PC-9 (cell line): ENCODE measurements at regions not wholly inside any gene's neighbourhood (a gene's known extent, or its start where the extent isn't known, plus 50 kb on each side); places are given as distances from the start of the nearest gene placed in this dataset.

ENCODE experiments used
- BruUV-seq: library from RNA; stranded (reverse); fragments of 400-500 nt; replicated peaks from 2 replicates; lab custom pipeline; 2021; lab: Mats Ljungman, UMichigan
- CTCF ChIA-PET: fragments of 300-600 bp; sonication (Branson Sonifier 250); formaldehyde crosslinking; loops from one replicate; lab custom pipeline; 2022; ENCODE audit warnings: antibody characterized with exemption; lab: Charles Lee
- POLR2A ChIA-PET: fragments of 300-600 bp; sonication (Branson Sonifier 250); formaldehyde crosslinking; loops from one replicate; lab custom pipeline; 2022; ENCODE audit warnings: antibody characterized with exemption; ENCODE audit not compliant: unreplicated experiment; lab: Charles Lee
- DNase-seq, 2 experiments: peaks; one replicate each; pipeline versions ENCODE4 v3.0.0 to v3.0.0-alpha.2; 2015 to 2022; ENCODE audit warnings: mixed read lengths in 1 of 2
- H2AFZ ChIP-seq: fragments of 200-600 bp; sonication (generic); 2 replicates; pipeline ENCODE4 v1.8.1; 2017; ENCODE audit warnings: antibody characterized with exemption
- H3F3A ChIP-seq: fragments of 200-600 bp; sonication (generic); 2 replicates; pipeline ENCODE4 v1.8.1; 2017; ENCODE audit warnings: antibody characterized with exemption, mild to moderate bottlenecking, low read depth; ENCODE audit not compliant: insufficient read depth
- H3K27ac ChIP-seq: fragments of 200-600 bp; sonication (generic); 2 replicates; pipeline ENCODE4 v1.6.1; 2016; ENCODE audit warnings: mixed run types
- H3K27me3 ChIP-seq: fragments of 200-600 bp; sonication (generic); 2 replicates; pipeline ENCODE4 v1.6.1; 2016; ENCODE audit warnings: low read depth, mixed run types; ENCODE audit not compliant: insufficient read depth
- H3K36me3 ChIP-seq: fragments of 200-600 bp; sonication (generic); 2 replicates; pipeline ENCODE4 v1.6.1; 2016; ENCODE audit warnings: low read depth, mixed run types
- H3K4me1 ChIP-seq: fragments of 200-600 bp; sonication (generic); replicated peaks from 2 replicates; pipeline ENCODE4 v1.6.1; 2016; ENCODE audit warnings: mixed run types; ENCODE audit not compliant: insufficient read depth
- H3K4me2 ChIP-seq: fragments of 200-600 bp; sonication (generic); 2 replicates; pipeline ENCODE4 v1.6.1; 2017; ENCODE audit warnings: mixed run types
- H3K4me3 ChIP-seq: fragments of 200-600 bp; sonication (generic); 2 replicates; pipeline ENCODE4 v1.6.1; 2016; ENCODE audit warnings: mixed run types
- H3K79me2 ChIP-seq: fragments of 200-600 bp; sonication (generic); 2 replicates; pipeline ENCODE4 v1.6.1; 2017; ENCODE audit warnings: low read depth, mixed run types
- H3K9me2 ChIP-seq: fragments of 200-600 bp; sonication (generic); 2 replicates; pipeline ENCODE4 v1.8.1; 2017; ENCODE audit warnings: mild to moderate bottlenecking; ENCODE audit not compliant: insufficient read depth
- H3K9me3 ChIP-seq: fragments of 200-600 bp; sonication (generic); 2 replicates; pipeline ENCODE4 v1.8.1; 2016; ENCODE audit warnings: low read depth; ENCODE audit not compliant: insufficient read depth
- H4K20me1 ChIP-seq: fragments of 200-600 bp; sonication (generic); 2 replicates; pipeline ENCODE4 v1.8.1; 2017; ENCODE audit not compliant: insufficient read depth
- EZH2 ChIP-seq: fragments of 200-600 bp; sonication (generic); IDR thresholded peaks from 2 replicates; pipeline ENCODE4 v1.8.0; 2017; ENCODE audit warnings: antibody characterized with exemption, low read depth
- intact Hi-C: fragments of 100-400 bp; cut with micrococcal nuclease; formaldehyde crosslinking; loops from one replicate; pipeline ENCODE4 v1.10.0; 2022; ENCODE audit not compliant: unreplicated experiment
- TF ChIP-seq, protein P1 (sequence below): fragments of 200-600 bp; sonication (generic); conservative IDR thresholded peaks from 2 replicates; pipeline ENCODE4 v1.6.1; 2017; ENCODE audit warnings: mixed run types, antibody characterized with exemption, mild to moderate bottlenecking, moderate library complexity

DNA sequence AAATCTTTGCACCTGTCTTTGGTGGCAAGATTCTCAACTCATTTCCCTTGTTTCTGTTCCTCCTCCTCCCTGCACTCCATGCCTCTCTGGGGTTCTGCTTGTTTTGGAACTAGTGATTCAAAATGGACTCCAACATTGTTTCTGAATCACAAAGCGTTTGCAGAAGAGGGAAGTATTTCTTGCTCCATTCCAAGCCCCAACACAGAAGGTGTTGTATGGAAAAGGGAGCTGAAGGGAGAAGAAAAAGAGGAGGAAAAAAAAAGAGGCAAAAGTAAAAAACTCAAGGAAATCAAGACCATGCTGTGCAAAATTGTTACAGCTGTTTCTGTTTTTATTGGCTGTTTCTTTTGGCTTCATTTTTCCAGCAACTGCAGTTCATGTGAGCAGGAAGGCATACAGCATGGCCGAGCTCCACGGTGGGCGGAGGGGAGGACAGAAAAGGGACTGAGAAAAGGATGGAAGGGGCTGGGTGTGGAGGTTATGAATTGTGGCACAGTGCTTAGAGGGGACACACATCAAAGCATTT is 66.9 kb upstream of the PRL start:
- TF ChIP-seq, protein P1, sequence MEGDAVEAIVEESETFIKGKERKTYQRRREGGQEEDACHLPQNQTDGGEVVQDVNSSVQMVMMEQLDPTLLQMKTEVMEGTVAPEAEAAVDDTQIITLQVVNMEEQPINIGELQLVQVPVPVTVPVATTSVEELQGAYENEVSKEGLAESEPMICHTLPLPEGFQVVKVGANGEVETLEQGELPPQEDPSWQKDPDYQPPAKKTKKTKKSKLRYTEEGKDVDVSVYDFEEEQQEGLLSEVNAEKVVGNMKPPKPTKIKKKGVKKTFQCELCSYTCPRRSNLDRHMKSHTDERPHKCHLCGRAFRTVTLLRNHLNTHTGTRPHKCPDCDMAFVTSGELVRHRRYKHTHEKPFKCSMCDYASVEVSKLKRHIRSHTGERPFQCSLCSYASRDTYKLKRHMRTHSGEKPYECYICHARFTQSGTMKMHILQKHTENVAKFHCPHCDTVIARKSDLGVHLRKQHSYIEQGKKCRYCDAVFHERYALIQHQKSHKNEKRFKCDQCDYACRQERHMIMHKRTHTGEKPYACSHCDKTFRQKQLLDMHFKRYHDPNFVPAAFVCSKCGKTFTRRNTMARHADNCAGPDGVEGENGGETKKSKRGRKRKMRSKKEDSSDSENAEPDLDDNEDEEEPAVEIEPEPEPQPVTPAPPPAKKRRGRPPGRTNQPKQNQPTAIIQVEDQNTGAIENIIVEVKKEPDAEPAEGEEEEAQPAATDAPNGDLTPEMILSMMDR = no peak
- no peak for TF ChIP-seq EZH2
- Histone ChIP-seq H3K4me1 (peaks cover 20% of the 10 kb centered on the region), H3K4me2 (no peak overlapping the region), H3K9me3 (no peaks in the 10 kb centered on the region), H3K9me2 (no peaks in the 10 kb centered on the region), H3K36me3 (no peaks in the 10 kb centered on the region), H2AFZ (no peak overlapping the region), H3K27me3 (no peaks in the 10 kb centered on the region), H3K4me3 (no peak overlapping the region), H3F3A (no peaks in the 10 kb centered on the region), H4K20me1 (no peaks in the 10 kb centered on the region), H3K79me2 (no peaks in the 10 kb centered on the region), H3K27ac (no peak overlapping the region)
- no peak for DNase-seq
- ChIA-PET CTCF (no interaction called here), POLR2A (interaction anchor here (0.7 kb wide), 1 partner anchor 43 kb away, joined by 4 read pairs; no protein-coding TSS in a partner anchor)
- no TSS peak for BruUV-seq
- intact Hi-C loops = no loop called here

DNA sequence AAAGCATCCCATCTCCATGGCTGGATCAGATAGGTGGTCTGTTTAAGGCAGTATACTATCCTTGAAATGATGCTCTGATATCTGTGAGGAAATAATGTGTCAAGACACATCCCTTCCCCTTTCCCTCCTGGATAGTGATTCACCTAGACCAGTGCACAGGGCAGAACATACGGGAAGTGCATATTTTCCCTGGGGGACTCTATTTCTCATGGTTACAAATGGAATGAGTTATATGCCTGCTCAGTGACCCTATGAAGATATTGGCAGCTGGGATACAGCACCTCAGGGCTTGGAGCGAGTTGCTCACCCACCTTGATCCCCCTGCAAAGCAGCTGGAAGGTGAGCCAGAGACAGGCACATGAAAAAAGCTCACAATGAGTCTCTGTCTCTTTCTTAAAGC is 67.5 kb upstream of the PRL start:
- H3K27ac ChIP-seq = no peak overlapping the region
- H3K4me1 ChIP-seq = peaks cover 20% of the 10 kb centered on the region
- no peaks in the 10 kb centered on the region for H3K27me3 ChIP-seq
- no peak overlapping the region for H2AFZ ChIP-seq
- H3K36me3 ChIP-seq = no peaks in the 10 kb centered on the region
- ChIA-PET POLR2A (interaction anchor here (0.7 kb wide), 1 partner anchor 44 kb away, joined by 4 read pairs; no protein-coding TSS in a partner anchor), CTCF (no interaction called here)
- H3K4me3 ChIP-seq = no peak overlapping the region
- no peak for DNase-seq
- H4K20me1 ChIP-seq = no peaks in the 10 kb centered on the region
- no TSS peak for BruUV-seq
- intact Hi-C loops = no loop called here
- no peaks in the 10 kb centered on the region for H3F3A ChIP-seq
- H3K9me2 ChIP-seq = no peaks in the 10 kb centered on the region
- H3K79me2 ChIP-seq = no peaks in the 10 kb centered on the region
- H3K4me2 ChIP-seq = no peak overlapping the region
- TF ChIP-seq, protein P1 = no peak
- TF ChIP-seq EZH2 = no peak
- H3K9me3 ChIP-seq = no peaks in the 10 kb centered on the region

- BruUV-seq = no TSS peak
- no peak overlapping the region for H2AFZ ChIP-seq
- CTCF ChIA-PET = no interaction called here
- POLR2A ChIA-PET = no interaction called here
- H3K4me3 ChIP-seq = no peak overlapping the region
- H3K9me2 ChIP-seq = no peaks in the 10 kb centered on the region
- no peaks in the 10 kb centered on the region for H3K27me3 ChIP-seq
- no peaks in the 10 kb centered on the region for H3K79me2 ChIP-seq
- no peak overlapping the region for H3K4me2 ChIP-seq
- DNase-seq = no peak
- no peaks in the 10 kb centered on the region for H3K36me3 ChIP-seq
- no peaks in the 10 kb centered on the region for H3F3A ChIP-seq
- H3K9me3 ChIP-seq = no peaks in the 10 kb centered on the region
- intact Hi-C loops = no loop called here
- no peaks in the 10 kb centered on the region for H4K20me1 ChIP-seq
- peaks cover 20% of the 10 kb centered on the region for H3K4me1 ChIP-seq
- TF ChIP-seq, protein P1 = no peak
- no peak for TF ChIP-seq EZH2
- no peak overlapping the region for H3K27ac ChIP-seq
These were observed 69.4 kb upstream of the PRL start for GRCh38 chr6:22366214-22366613.
